ENCODE measurements at regions not wholly inside any gene's neighbourhood (a gene's known extent, or its start where the extent isn't known, plus 50 kb on each side); places are given as distances from the start of the nearest gene placed in this dataset.

DNA sequence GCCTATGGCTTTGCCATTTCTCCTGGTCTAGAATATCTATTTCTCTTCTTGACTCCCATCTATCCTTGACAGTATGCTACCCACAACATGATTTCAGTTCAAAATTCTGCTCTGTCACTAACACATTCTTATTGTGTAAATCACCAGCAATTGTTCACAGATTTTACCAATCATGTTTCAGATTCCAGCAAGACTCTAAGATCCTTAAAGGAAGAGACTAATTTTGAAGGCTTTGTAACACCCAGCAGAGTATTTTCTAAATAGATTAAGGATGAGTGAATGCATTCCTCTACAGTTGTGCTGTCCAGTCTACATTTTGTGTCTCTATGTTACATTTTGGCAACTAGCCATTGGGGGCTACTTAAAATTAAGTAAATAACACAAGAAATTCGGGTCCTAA is 921.5 kb downstream of the NLGN4Y start:
- TF ChIP-seq, protein P1, sequence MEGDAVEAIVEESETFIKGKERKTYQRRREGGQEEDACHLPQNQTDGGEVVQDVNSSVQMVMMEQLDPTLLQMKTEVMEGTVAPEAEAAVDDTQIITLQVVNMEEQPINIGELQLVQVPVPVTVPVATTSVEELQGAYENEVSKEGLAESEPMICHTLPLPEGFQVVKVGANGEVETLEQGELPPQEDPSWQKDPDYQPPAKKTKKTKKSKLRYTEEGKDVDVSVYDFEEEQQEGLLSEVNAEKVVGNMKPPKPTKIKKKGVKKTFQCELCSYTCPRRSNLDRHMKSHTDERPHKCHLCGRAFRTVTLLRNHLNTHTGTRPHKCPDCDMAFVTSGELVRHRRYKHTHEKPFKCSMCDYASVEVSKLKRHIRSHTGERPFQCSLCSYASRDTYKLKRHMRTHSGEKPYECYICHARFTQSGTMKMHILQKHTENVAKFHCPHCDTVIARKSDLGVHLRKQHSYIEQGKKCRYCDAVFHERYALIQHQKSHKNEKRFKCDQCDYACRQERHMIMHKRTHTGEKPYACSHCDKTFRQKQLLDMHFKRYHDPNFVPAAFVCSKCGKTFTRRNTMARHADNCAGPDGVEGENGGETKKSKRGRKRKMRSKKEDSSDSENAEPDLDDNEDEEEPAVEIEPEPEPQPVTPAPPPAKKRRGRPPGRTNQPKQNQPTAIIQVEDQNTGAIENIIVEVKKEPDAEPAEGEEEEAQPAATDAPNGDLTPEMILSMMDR (IDR thresholded peaks at IDR 0.05): no peak
- TF ChIP-seq POLR2A (IDR thresholded peaks at IDR 0.05): no peak
